Ishikawa (cell line): ENCODE measurements at regions not wholly inside any gene's neighbourhood (a gene's known extent, or its start where the extent isn't known, plus 50 kb on each side); places are given as distances from the start of the nearest gene placed in this dataset.

Source experiments
- CEBPB ChIP-seq: IDR thresholded peaks from 2 replicates; pipeline ENCODE4 v1.6.1; 2012
- CREB1 ChIP-seq: IDR thresholded peaks from 2 replicates; pipeline ENCODE4 v1.6.1; 2012; ENCODE audit warnings: low read depth
- EGR1 ChIP-seq: IDR thresholded peaks from 2 replicates; pipeline ENCODE4 v1.6.1; 2012
- EP300 ChIP-seq: IDR thresholded peaks from 2 replicates; pipeline ENCODE4 v1.6.1; 2012; ENCODE audit warnings: borderline replicate concordance
- FOXM1 ChIP-seq: IDR thresholded peaks from 2 replicates; pipeline ENCODE4 v1.6.1; 2012; ENCODE audit warnings: low read depth, borderline replicate concordance
- MAX ChIP-seq: IDR thresholded peaks from 2 replicates; pipeline ENCODE4 v1.6.1; 2012
- NFIC ChIP-seq: IDR thresholded peaks from 2 replicates; pipeline ENCODE4 v1.6.1; 2012
- RAD21 ChIP-seq: IDR thresholded peaks from 2 replicates; pipeline ENCODE4 v1.6.1; 2012; ENCODE audit warnings: low read depth
- REST ChIP-seq: IDR thresholded peaks from 2 replicates; pipeline ENCODE4 v1.6.1; 2012; ENCODE audit warnings: low read depth, mild to moderate bottlenecking
- TAF1 ChIP-seq: IDR thresholded peaks from 2 replicates; pipeline ENCODE4 v1.6.1; 2012; ENCODE audit warnings: low read depth, mild to moderate bottlenecking
- TCF12 ChIP-seq: IDR thresholded peaks from 2 replicates; pipeline ENCODE4 v1.6.1; 2012; ENCODE audit warnings: low read depth
- TEAD4 ChIP-seq: IDR thresholded peaks from 2 replicates; pipeline ENCODE4 v1.6.1; 2012
- YY1 ChIP-seq: IDR thresholded peaks from 2 replicates; pipeline ENCODE4 v1.6.1; 2012; ENCODE audit warnings: low read depth
- ZBTB7A ChIP-seq: IDR thresholded peaks from 2 replicates; pipeline ENCODE4 v1.6.1; 2012; ENCODE audit warnings: low read depth
- TF ChIP-seq, protein P1 (sequence below): IDR thresholded peaks from 2 replicates; pipeline ENCODE4 v1.6.1; 2012

GRCh38 chr16:85254921-85255320 lies 142.6 kb upstream of the CIBAR2 start:
- TF ChIP-seq NFIC: no peak
- no peak for TF ChIP-seq YY1
- TF ChIP-seq RAD21: no peak
- no peak for TF ChIP-seq CEBPB
- no peak for TF ChIP-seq REST
- TF ChIP-seq FOXM1: no peak
- TF ChIP-seq TEAD4: no peak
- no peak for TF ChIP-seq CREB1
- TF ChIP-seq TAF1: no peak
- no peak for TF ChIP-seq EP300
- no peak for TF ChIP-seq TCF12
- no peak for TF ChIP-seq MAX
- TF ChIP-seq EGR1: no peak
- TF ChIP-seq, protein P1, sequence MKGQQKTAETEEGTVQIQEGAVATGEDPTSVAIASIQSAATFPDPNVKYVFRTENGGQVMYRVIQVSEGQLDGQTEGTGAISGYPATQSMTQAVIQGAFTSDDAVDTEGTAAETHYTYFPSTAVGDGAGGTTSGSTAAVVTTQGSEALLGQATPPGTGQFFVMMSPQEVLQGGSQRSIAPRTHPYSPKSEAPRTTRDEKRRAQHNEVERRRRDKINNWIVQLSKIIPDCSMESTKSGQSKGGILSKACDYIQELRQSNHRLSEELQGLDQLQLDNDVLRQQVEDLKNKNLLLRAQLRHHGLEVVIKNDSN: no peak
- TF ChIP-seq ZBTB7A: no peak

GRCh38 chr16:85255777-85256176 lies 143.5 kb upstream of the CIBAR2 start:
- TF ChIP-seq FOXM1 (no peak), TAF1 (no peak), EP300 (no peak), MAX (no peak), YY1 (no peak), NFIC (no peak), CREB1 (no peak), TEAD4 (no peak), TCF12 (no peak), RAD21 (no peak), EGR1 (no peak), REST (no peak), CEBPB (no peak), ZBTB7A (no peak)
- TF ChIP-seq, protein P1: no peak

DNA sequence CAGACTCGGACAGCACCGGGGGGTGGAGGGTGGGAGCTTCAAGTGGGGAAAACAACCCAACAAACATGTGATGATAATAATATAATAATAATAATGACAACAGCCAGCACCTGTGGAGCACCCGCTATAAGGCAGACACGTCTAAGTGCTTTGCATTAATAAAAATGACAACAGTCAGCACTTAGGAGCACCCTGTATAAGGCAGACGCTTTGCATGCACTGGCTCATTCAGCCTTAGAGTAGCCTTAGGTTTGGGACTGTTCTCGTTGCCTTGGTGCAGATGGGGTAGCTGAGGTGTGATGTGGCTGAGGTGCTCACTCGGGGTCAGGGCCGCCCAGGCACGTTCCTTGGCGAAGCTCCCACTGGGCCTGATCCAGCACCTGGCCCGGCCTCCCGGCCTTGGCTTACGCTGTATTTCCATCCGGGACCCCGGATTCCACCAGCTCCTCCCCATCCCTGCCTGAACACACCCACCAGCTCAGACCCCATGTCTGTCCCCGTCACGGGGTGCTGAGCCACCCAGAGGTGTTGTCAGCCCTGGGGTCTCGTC lies 144.0 kb upstream of the CIBAR2 start:
- TF ChIP-seq RAD21: no peak
- TF ChIP-seq TCF12: no peak
- TF ChIP-seq MAX: no peak
- no peak for TF ChIP-seq REST
- no peak for TF ChIP-seq TEAD4
- no peak for TF ChIP-seq CREB1
- TF ChIP-seq EGR1: no peak

DNA sequence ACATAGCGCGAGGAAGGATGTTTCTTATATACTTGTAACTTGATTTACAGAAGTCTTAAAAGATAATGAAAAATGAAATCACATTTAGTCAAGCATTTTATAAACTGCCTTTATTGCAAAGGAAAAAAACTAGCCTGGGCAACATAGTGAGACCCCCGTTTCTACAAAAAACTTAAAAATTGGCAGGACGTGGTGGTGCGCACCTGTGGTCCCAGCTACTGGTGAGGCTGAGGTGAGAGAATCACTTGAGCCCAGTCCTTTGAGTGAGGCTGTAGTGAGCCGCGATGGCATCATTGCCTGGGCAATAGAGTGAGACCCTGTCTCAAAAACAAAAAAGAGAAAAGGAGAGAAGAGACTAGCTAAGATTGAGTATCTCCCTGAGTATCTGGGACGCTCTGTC lies 145.2 kb upstream of the CIBAR2 start:
- TF ChIP-seq NFIC: no peak
- TF ChIP-seq, protein P1: no peak
- TF ChIP-seq RAD21: no peak
- no peak for TF ChIP-seq REST
- TF ChIP-seq CREB1: no peak
- no peak for TF ChIP-seq TAF1
- no peak for TF ChIP-seq TCF12
- no peak for TF ChIP-seq TEAD4
- TF ChIP-seq EGR1: no peak
- TF ChIP-seq FOXM1: no peak
- TF ChIP-seq ZBTB7A: no peak
- TF ChIP-seq CEBPB: no peak
- TF ChIP-seq EP300: no peak
- TF ChIP-seq MAX: no peak
- TF ChIP-seq YY1: no peak
